ENCODE measurements at regions not wholly inside any gene's neighbourhood (a gene's known extent, or its start where the extent isn't known, plus 50 kb on each side); places are given as distances from the start of the nearest gene placed in this dataset.

- WGBS, 5 donors: 72 to 97% (median 86%) methylated on average over 1 of the region's 1 CpG
- no peak for TF ChIP-seq POLR2AphosphoS5 (IDR thresholded peaks at IDR 0.05)
- TF ChIP-seq POLR2A (IDR thresholded peaks at IDR 0.05): no peak
- no peak for TF ChIP-seq CTCF (IDR thresholded peaks at IDR 0.05 in 8 of 11, conservative IDR thresholded peaks at IDR 0.05 in 3 of 11)
- H3K9me3 ChIP-seq: no peaks in the 10 kb centered on the region
- H3K4me1 ChIP-seq: peaks cover 0 to 23% (median 2%) of the 10 kb centered on the region in 6 donors
- DNase-seq: no peak
- no peaks in the 10 kb centered on the region for H3K27me3 ChIP-seq (replicated peaks in 1 of 7)
- no peak overlapping the region for H3K4me3 ChIP-seq
- H3K36me3 ChIP-seq: no peaks in the 10 kb centered on the region
- H3K27ac ChIP-seq: peak overlapping the region in 5 of 8 donors; percentile 11 to 58 (median 55)
- intact Hi-C loops (cut with DNase I; ENCODE audit: low total_unique reads): no loop called here
These were observed 1551.7 kb upstream of the SLC39A10 start for GRCh38 chr2:194105358-194105757.

- Histone ChIP-seq H3K4me3 (no peak overlapping the region), H3K36me3 (no peaks in the 10 kb centered on the region), H3K4me1 (peaks cover 0 to 23% (median 2%) of the 10 kb centered on the region in 6 donors), H3K27ac (peak overlapping the region in 5 of 8 donors; percentile 11 to 58 (median 55)), H3K9me3 (no peaks in the 10 kb centered on the region), H3K27me3 (replicated peaks in 1 of 7) (no peaks in the 10 kb centered on the region)
- intact Hi-C loops (cut with DNase I; ENCODE audit: low total_unique reads): no loop called here
- no peak for DNase-seq
- no peak for TF ChIP-seq POLR2A (IDR thresholded peaks at IDR 0.05)
- no peak for TF ChIP-seq POLR2AphosphoS5 (IDR thresholded peaks at IDR 0.05)
- no peak for TF ChIP-seq CTCF (IDR thresholded peaks at IDR 0.05 in 8 of 11, conservative IDR thresholded peaks at IDR 0.05 in 3 of 11)
These were observed 1552.3 kb upstream of the SLC39A10 start for GRCh38 chr2:194104687-194105086.

- TF ChIP-seq POLR2A (IDR thresholded peaks at IDR 0.05) (no peak), CTCF (IDR thresholded peaks at IDR 0.05 in 8 of 11, conservative IDR thresholded peaks at IDR 0.05 in 3 of 11) (no peak), POLR2AphosphoS5 (IDR thresholded peaks at IDR 0.05) (no peak)
- peak overlapping the region in 5 of 8 donors; percentile 7 to 58 (median 55) for H3K27ac ChIP-seq
- WGBS, 5 donors: 73 to 81% (median 77%) methylated on average over 2 of the region's 2 CpGs
These were observed 1552.9 kb upstream of the SLC39A10 start for GRCh38 chr2:194103941-194104659.

GRCh38 chr2:194102546-194102945 is 1554.5 kb upstream of the SLC39A10 start:
- no peak overlapping the region for H3K4me3 ChIP-seq
- no peaks in the 10 kb centered on the region for H3K9me3 ChIP-seq
- 89 to 94% (median 91%) methylated on average over 2 of the region's 2 CpGs for WGBS, 5 donors
- peaks cover 0 to 23% (median 2%) of the 10 kb centered on the region in 6 donors for H3K4me1 ChIP-seq
- TF ChIP-seq CTCF (IDR thresholded peaks at IDR 0.05 in 8 of 11, conservative IDR thresholded peaks at IDR 0.05 in 3 of 11) (no peak), POLR2A (IDR thresholded peaks at IDR 0.05) (no peak), POLR2AphosphoS5 (IDR thresholded peaks at IDR 0.05) (no peak)
- H3K27ac ChIP-seq: no peak overlapping the region
- intact Hi-C loops (cut with DNase I; ENCODE audit: low total_unique reads): no loop called here
- H3K27me3 ChIP-seq (replicated peaks in 1 of 7): no peaks in the 10 kb centered on the region
- H3K36me3 ChIP-seq: no peaks in the 10 kb centered on the region
- no peak for DNase-seq

More at GRCh38 chr2:194103941-194104659, 1552.9 kb upstream of the SLC39A10 start:
- Histone ChIP-seq H3K27me3 (replicated peaks in 1 of 7) (no peaks in the 10 kb centered on the region), H3K9me3 (no peaks in the 10 kb centered on the region), H3K4me3 (no peak overlapping the region), H3K36me3 (no peaks in the 10 kb centered on the region), H3K4me1 (peaks cover 0 to 23% (median 2%) of the 10 kb centered on the region in 6 donors)
- intact Hi-C loops (cut with DNase I; ENCODE audit: low total_unique reads): no loop called here
- DNase-seq: no peak

Data from spleen (tissue), 11 donors.